HCT116 (cell line): ENCODE measurements at regions not wholly inside any gene's neighbourhood (a gene's known extent, or its start where the extent isn't known, plus 50 kb on each side); places are given as distances from the start of the nearest gene placed in this dataset.

Experiments
- ATAC-seq: fragments of 200-7000 bp; cut with Tn5 transposase; 2 replicates; pipeline ENCODE4 v1.9.1; 2020; ENCODE audit warnings: mild to moderate bottlenecking, moderate library complexity
- BruUV-seq: library from RNA; stranded (reverse); fragments of 400-500 nt; replicated peaks from 2 replicates; lab custom pipeline; 2021; lab: Mats Ljungman, UMichigan
- CTCF ChIA-PET: fragments of 300-600 bp; sonication (Branson Sonifier 250); formaldehyde crosslinking; loops from one replicate; lab custom pipeline; 2021; ENCODE audit warnings: antibody characterized with exemption; lab: Charles Lee
- POLR2A ChIA-PET: fragments of 300-600, 350-600 bp; sonication (Branson Sonifier 250); formaldehyde crosslinking; loops from one replicate; lab custom pipeline; 2021; ENCODE audit warnings: antibody characterized with exemption; lab: Charles Lee
- RAD21 ChIA-PET, 2 experiments: fragments of 300-600 bp; sonication (Branson Sonifier 250); formaldehyde crosslinking; loops; one replicate each; lab custom pipeline; 2023; ENCODE audit warnings: low total read pairs in 2 of 2; ENCODE audit not compliant: uncharacterized antibody in 2 of 2, unreplicated experiment in 2 of 2, low non-redundant PET in 1 of 2; lab: Charles Lee
- DNase-seq: peaks from one replicate; pipeline ENCODE4 v3.0.0-alpha.2; 2010; ENCODE audit warnings: low read depth, low spot score
- H2AFZ ChIP-seq: fragments of 200-600 bp; shearing (Covaris generic), sonication (generic); 2 replicates; pipeline ENCODE4 v1.6.1; 2017; ENCODE audit warnings: low read depth, mixed run types, mixed read lengths, antibody characterized with exemption, low read length; ENCODE audit not compliant: poor library complexity, severe bottlenecking
- H3K27ac ChIP-seq: 2 replicates; pipeline ENCODE4 v1.5.1; 2012; ENCODE audit warnings: low read depth, low read length
- H3K27me3 ChIP-seq: fragments of 200-600 bp; sonication (generic); 2 replicates; pipeline ENCODE4 v1.6.1; 2016; ENCODE audit warnings: mixed run types, low read length, mixed read lengths; ENCODE audit not compliant: insufficient read depth
- H3K36me3 ChIP-seq, 2 experiments: fragments of 200-500 bp in 1 of 2; fragments of 200-600 bp in 1 of 2; sonication (Bioruptor generic) in 1 of 2; sonication (generic) in 1 of 2; 2 replicates each; pipeline versions ENCODE4 v1.5.1 to v1.6.1; 2014 to 2016; ENCODE audit warnings: low read length in 2 of 2, inconsistent platforms in 1 of 2, mixed read lengths in 1 of 2, mixed run types in 1 of 2; ENCODE audit not compliant: insufficient read depth in 2 of 2, control insufficient read depth in 1 of 2
- H3K4me1 ChIP-seq, 2 experiments: fragments of 200-600 bp in 1 of 2; sonication (generic) in 1 of 2; 2 replicates each; pipeline versions ENCODE4 v1.5.1 to v1.6.1; 2012 to 2017; ENCODE audit warnings: low read length in 2 of 2, inconsistent platforms in 1 of 2, mild to moderate bottlenecking in 1 of 2, mixed read lengths in 1 of 2, mixed run types in 1 of 2, moderate library complexity in 1 of 2; ENCODE audit not compliant: insufficient read depth in 2 of 2, control insufficient read depth in 1 of 2
- H3K4me2 ChIP-seq: fragments of 200-600 bp; sonication (generic); 2 replicates; pipeline ENCODE4 v1.6.1; 2017; ENCODE audit warnings: mixed run types, low read length, mixed read lengths
- H3K4me3 ChIP-seq, 2 experiments: fragments of 200-600 bp in 1 of 2; sonication (generic) in 1 of 2; replicated peaks in 1 of 2; 2 replicates each; pipeline ENCODE4 v1.5.1; 2011 to 2016; ENCODE audit warnings: low read length in 2 of 2, control low read depth in 1 of 2, low read depth in 1 of 2, mild to moderate bottlenecking in 1 of 2, mixed read lengths in 1 of 2, mixed run types in 1 of 2
- H3K79me2 ChIP-seq: fragments of 200-600 bp; sonication (generic); 2 replicates; pipeline ENCODE4 v1.6.1; 2017; ENCODE audit warnings: mild to moderate bottlenecking, mixed run types, low read length, moderate library complexity, mixed read lengths; ENCODE audit not compliant: insufficient read depth
- H3K9ac ChIP-seq: fragments of 200-600 bp; sonication (generic); 2 replicates; pipeline ENCODE4 v1.6.1; 2016; ENCODE audit warnings: low read length, mixed read lengths
- H3K9me2 ChIP-seq: fragments of 200-600 bp; sonication (generic), shearing (Covaris generic); 2 replicates; pipeline ENCODE4 v1.6.1; 2017; ENCODE audit warnings: mixed run types, mild to moderate bottlenecking, moderate library complexity; ENCODE audit not compliant: insufficient read depth
- H3K9me3 ChIP-seq, 2 experiments: fragments of 200-500 bp in 1 of 2; fragments of 200-600 bp in 1 of 2; sonication (Bioruptor generic) in 1 of 2; sonication (generic) in 1 of 2; 2 replicates each; pipeline ENCODE4 v1.6.1; 2014 to 2017; ENCODE audit warnings: low read length in 2 of 2, mixed read lengths in 2 of 2, inconsistent platforms in 1 of 2, low read depth in 1 of 2, mild to moderate bottlenecking in 1 of 2, mixed run types in 1 of 2, moderate library complexity in 1 of 2; ENCODE audit not compliant: control insufficient read depth in 1 of 2, insufficient read depth in 1 of 2
- H4K20me1 ChIP-seq: fragments of 200-600 bp; sonication (generic), shearing (Covaris generic); 2 replicates; pipeline ENCODE4 v1.6.1; 2017; ENCODE audit warnings: mixed run types, mild to moderate bottlenecking, moderate library complexity; ENCODE audit not compliant: insufficient read depth
- ATF3 ChIP-seq: IDR thresholded peaks from 2 replicates; pipeline ENCODE4 v1.6.1; 2012
- CBX3 ChIP-seq: IDR thresholded peaks from 2 replicates; pipeline ENCODE4 v1.6.1; 2012; ENCODE audit warnings: low read depth
- CEBPB ChIP-seq: IDR thresholded peaks from 2 replicates; pipeline ENCODE4 v1.6.1; 2012; ENCODE audit warnings: low read depth
- EGR1 ChIP-seq: IDR thresholded peaks from 2 replicates; pipeline ENCODE4 v1.6.1; 2012; ENCODE audit warnings: low read depth
- EZH2phosphoT487 ChIP-seq: fragments of 200-600 bp; IDR thresholded peaks from 2 replicates; pipeline ENCODE4 v1.6.1; 2018; ENCODE audit warnings: antibody characterized with exemption, borderline replicate concordance
- JUND ChIP-seq: IDR thresholded peaks from 2 replicates; pipeline ENCODE4 v1.6.1; 2012
- POLR2A ChIP-seq: IDR thresholded peaks from 2 replicates; pipeline ENCODE4 v1.7.0; 2011; ENCODE audit warnings: borderline replicate concordance; ENCODE audit not compliant: insufficient read depth, insufficient read length; ENCODE audit errors: extremely low read depth
- POLR2AphosphoS5 ChIP-seq: IDR thresholded peaks from 2 replicates; pipeline ENCODE4 v1.6.1; 2011; ENCODE audit warnings: mild to moderate bottlenecking, low read depth, low read length, moderate library complexity
- RAD21 ChIP-seq: IDR thresholded peaks from 2 replicates; pipeline ENCODE4 v1.6.1; 2012; ENCODE audit warnings: low read depth, mild to moderate bottlenecking
- REST ChIP-seq: IDR thresholded peaks from 2 replicates; pipeline ENCODE4 v1.6.1; 2012; ENCODE audit warnings: low read depth
- SP1 ChIP-seq: IDR thresholded peaks from 2 replicates; pipeline ENCODE4 v1.6.1; 2012; ENCODE audit warnings: low read depth
- TCF7L2 ChIP-seq: IDR thresholded peaks from 2 replicates; pipeline ENCODE4 v1.7.0; 2011; ENCODE audit warnings: borderline replicate concordance, inconsistent platforms; ENCODE audit not compliant: insufficient read depth, insufficient read length; ENCODE audit errors: extremely low read depth
- YY1 ChIP-seq: IDR thresholded peaks from 2 replicates; pipeline ENCODE4 v1.6.1; 2011; ENCODE audit warnings: low read length, low read depth, moderate library complexity, mild to moderate bottlenecking; ENCODE audit not compliant: insufficient replicate concordance; ENCODE audit errors: extremely low read depth
- ZBTB33 ChIP-seq: IDR thresholded peaks from 2 replicates; pipeline ENCODE4 v1.6.1; 2011; ENCODE audit warnings: mild to moderate bottlenecking, low read length, moderate library complexity; ENCODE audit not compliant: insufficient replicate concordance; ENCODE audit errors: extremely low read depth
- ZFX ChIP-seq: fragments of 450-650 bp; IDR thresholded peaks from 2 replicates; pipeline ENCODE4 v1.6.1; 2017
- intact Hi-C: fragments of 100-400 bp; cut with micrococcal nuclease; formaldehyde crosslinking; loops from 2 replicates; pipeline ENCODE4 v1.10.0; 2022

DNA sequence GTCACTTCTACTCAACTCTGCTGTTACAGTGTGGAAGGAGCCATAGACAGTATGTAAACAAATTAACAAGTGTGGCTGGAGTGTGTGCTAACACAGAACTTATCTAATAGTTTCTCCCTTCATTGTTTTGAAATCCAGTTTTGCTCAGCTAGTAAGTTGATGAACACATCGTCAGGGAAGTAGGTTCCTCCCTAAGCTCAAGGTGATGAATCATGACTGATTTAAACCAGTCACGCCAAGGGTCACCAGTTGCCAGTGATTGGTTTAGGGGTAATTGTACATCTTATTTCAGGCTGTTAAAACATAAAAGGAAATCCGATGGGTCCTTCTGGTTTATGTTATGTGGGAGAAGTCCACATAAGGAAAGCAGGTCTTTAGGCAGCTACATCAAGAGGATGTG lies 97.0 kb upstream of the CHODL start (continued):
- no peak for TF ChIP-seq ZBTB33

DNA sequence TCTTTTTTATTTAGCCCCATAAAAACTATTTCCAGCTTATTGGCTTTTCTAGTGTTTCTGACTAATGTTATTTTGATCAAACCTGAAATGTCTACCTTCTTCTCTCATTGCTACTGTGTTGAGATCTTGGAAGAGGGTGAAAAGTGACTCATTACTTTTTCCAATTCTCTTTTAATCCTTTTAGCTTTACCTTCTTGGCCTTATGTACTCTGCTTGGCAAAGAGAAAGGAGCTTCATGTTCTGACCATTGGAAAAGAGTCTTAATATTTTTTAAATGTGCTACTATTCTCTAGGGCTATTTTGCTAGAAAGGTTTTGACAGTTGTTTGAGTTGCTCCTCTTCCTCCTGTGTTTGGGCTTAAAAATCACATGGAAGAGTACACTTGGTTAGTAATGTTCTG lies 97.8 kb upstream of the CHODL start:
- ChIA-PET RAD21 (no interaction called here), CTCF (no interaction called here)
- no peak overlapping the region for H3K4me2 ChIP-seq

DNA sequence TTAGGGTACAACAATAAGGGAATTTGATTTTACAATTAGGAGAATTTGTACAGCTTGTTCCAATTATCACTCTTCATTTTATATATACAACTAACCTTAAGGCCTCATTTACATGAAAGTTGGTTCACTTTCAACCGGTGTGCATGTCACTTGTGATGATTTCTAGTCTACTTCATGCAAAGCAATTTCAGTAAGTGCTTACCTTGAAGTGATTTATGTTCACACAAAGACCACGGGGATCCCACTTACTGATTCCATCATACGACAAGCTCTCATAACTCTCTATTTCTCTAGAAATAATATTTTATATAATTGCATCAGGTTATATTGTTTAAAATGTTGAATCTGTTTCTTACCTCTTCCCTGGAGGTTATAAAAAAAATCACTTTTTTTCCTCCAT lies 100.3 kb upstream of the CHODL start:
- no peaks in the 10 kb centered on the region for H3K36me3 ChIP-seq
- POLR2A ChIA-PET, result no interaction called here
- CTCF ChIA-PET, result no interaction called here
- H3K4me1 ChIP-seq, result no peaks in the 10 kb centered on the region
- peaks cover 3 to 27% of the 10 kb centered on the region in 2 experiments; a peak in 2 of 4 replicates for H3K9me3 ChIP-seq
- RAD21 ChIA-PET, result no interaction called here
- intact Hi-C loops, result no loop called here
- ATAC-seq (no peak), DNase-seq (no peak)
- H3K9me2 ChIP-seq, result no peaks in the 10 kb centered on the region
- H4K20me1 ChIP-seq, result no peaks in the 10 kb centered on the region; the same call in 1 of the 2 replicates
- H3K79me2 ChIP-seq, result no peaks in the 10 kb centered on the region
- H3K27me3 ChIP-seq, result no peaks in the 10 kb centered on the region
- H2AFZ ChIP-seq, result no peak overlapping the region
- no peak overlapping the region for H3K4me3 ChIP-seq
- H3K4me2 ChIP-seq, result no peak overlapping the region
- no peak overlapping the region for H3K27ac ChIP-seq
- no peak overlapping the region for H3K9ac ChIP-seq
- no TSS peak for BruUV-seq
- no peak for TF ChIP-seq POLR2A
- TF ChIP-seq ZFX, result no peak
- TF ChIP-seq CBX3, result no peak
- no peak for TF ChIP-seq ATF3
- no peak for TF ChIP-seq POLR2AphosphoS5
- no peak for TF ChIP-seq RAD21
- TF ChIP-seq CEBPB, result no peak
- TF ChIP-seq REST, result no peak
- TF ChIP-seq SP1, result no peak
- TF ChIP-seq TCF7L2, result no peak
- TF ChIP-seq EZH2phosphoT487, result no peak

More for the DNA sequence above, 97.8 kb upstream of the CHODL start:
- Histone ChIP-seq H3K4me1 (no peaks in the 10 kb centered on the region), H3K9me3 (peaks cover 9 to 23% of the 10 kb centered on the region in 2 experiments; a peak in 2 of 4 replicates), H2AFZ (no peak overlapping the region), H3K27ac (no peak overlapping the region), H3K36me3 (no peaks in the 10 kb centered on the region), H3K27me3 (no peaks in the 10 kb centered on the region), H3K79me2 (no peaks in the 10 kb centered on the region), H3K4me3 (no peak overlapping the region), H4K20me1 (no peaks in the 10 kb centered on the region; the same call in 1 of the 2 replicates), H3K9ac (no peak overlapping the region), H3K9me2 (no peaks in the 10 kb centered on the region)
- BruUV-seq, result no TSS peak
- POLR2A ChIA-PET, result no interaction called here
- DNase-seq, result no peak
- TF ChIP-seq JUND (no peak), CBX3 (no peak), YY1 (no peak), EGR1 (no peak), EZH2phosphoT487 (no peak)
- intact Hi-C loops, result no loop called here
- ATAC-seq, result no peak
